GM12878 (cell line): ENCODE measurements at regions not wholly inside any gene's neighbourhood (a gene's known extent, or its start where the extent isn't known, plus 50 kb on each side); places are given as distances from the start of the nearest gene placed in this dataset.

Experiments
- ASH2L ChIP-seq: fragments of 300-600, 200-600 bp; sonication (generic); IDR thresholded peaks from 2 replicates; pipeline ENCODE4 v1.6.1; 2017; ENCODE audit warnings: low read depth, mild to moderate bottlenecking, borderline replicate concordance
- BACH1 ChIP-seq: fragments of 450-650 bp; IDR thresholded peaks from 2 replicates; pipeline ENCODE4 v1.6.1; 2017; ENCODE audit warnings: mild to moderate bottlenecking, borderline replicate concordance
- GABPA ChIP-seq: IDR thresholded peaks from 2 replicates; pipeline ENCODE4 v1.6.1; 2014; ENCODE audit warnings: antibody characterized with exemption, low read depth, mild to moderate bottlenecking, inconsistent platforms
- MYC ChIP-seq: IDR thresholded peaks from 2 replicates; pipeline ENCODE4 v1.6.1; 2011; ENCODE audit warnings: mild to moderate bottlenecking, low read length, moderate library complexity, inconsistent platforms; ENCODE audit not compliant: insufficient read depth, insufficient replicate concordance, insufficient read length, severe bottlenecking
- POLR2A ChIP-seq: IDR thresholded peaks from 2 replicates; pipeline ENCODE4 v1.6.1; 2011; ENCODE audit warnings: low read depth, mild to moderate bottlenecking, low read length
- SIN3A ChIP-seq: IDR thresholded peaks from 2 replicates; pipeline ENCODE4 v1.6.1; 2012; ENCODE audit warnings: low read depth, low read length, improper control_type of control experiment
- TCF12 ChIP-seq: IDR thresholded peaks from 2 replicates; pipeline ENCODE4 v1.6.1; 2011; ENCODE audit warnings: low read depth, mild to moderate bottlenecking, low read length
- ZSCAN29 ChIP-seq: fragments of 450-650 bp; IDR thresholded peaks from 2 replicates; pipeline ENCODE4 v1.6.1; 2017; ENCODE audit warnings: mild to moderate bottlenecking, moderate library complexity
- TF ChIP-seq, protein P1 (sequence below), 3 experiments: IDR thresholded peaks in 2 of 3; conservative IDR thresholded peaks in 1 of 3; 2 replicates each; pipeline ENCODE4 v1.5.1; 2011; ENCODE audit warnings: low read depth in 3 of 3, low read length in 3 of 3, mild to moderate bottlenecking in 3 of 3, control low read depth in 2 of 3, moderate library complexity in 2 of 3, inconsistent platforms in 1 of 3, mixed read lengths in 1 of 3; ENCODE audit not compliant: control insufficient read depth in 2 of 3, insufficient read depth in 1 of 3; ENCODE audit errors: extremely low read depth in 1 of 3
- TF ChIP-seq, protein P2 (sequence below): IDR thresholded peaks from 2 replicates; pipeline ENCODE4 v1.6.1; 2012; ENCODE audit warnings: low read length, inconsistent platforms
- TF ChIP-seq, protein P3 (sequence below): IDR thresholded peaks from 2 replicates; pipeline ENCODE4 v1.6.1; 2011; ENCODE audit warnings: low read depth, low read length, improper control_type of control experiment, borderline replicate concordance
- TF ChIP-seq, protein P4 (sequence below): IDR thresholded peaks from 2 replicates; pipeline ENCODE4 v1.6.1; 2012; ENCODE audit warnings: low read depth, low read length, improper control_type of control experiment

DNA sequence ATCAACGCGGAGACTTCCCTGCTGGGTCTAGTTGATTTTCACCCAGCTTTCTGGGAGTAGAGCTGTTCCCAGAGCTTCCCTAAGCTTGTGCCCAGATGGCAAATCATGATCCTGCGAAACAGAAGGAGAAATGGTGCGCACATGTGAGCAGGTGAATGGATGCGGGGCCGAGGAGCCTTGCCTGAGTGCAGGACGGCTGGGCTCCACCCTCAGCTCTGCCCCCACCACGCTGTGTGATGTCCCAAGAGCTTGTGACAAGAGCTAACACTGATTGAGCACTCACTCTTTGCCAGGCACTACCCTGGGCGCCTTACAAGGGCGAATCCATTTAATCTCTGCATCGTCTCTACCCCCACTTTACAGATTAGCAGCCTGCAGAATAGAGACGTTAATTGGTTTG lies 162.7 kb upstream of the RPL38 start:
- TF ChIP-seq POLR2A (no peak), MYC (no peak), ZSCAN29 (no peak), GABPA (no peak), SIN3A (no peak), TCF12 (no peak), BACH1 (no peak), ASH2L (no peak)
- TF ChIP-seq, protein P1, sequence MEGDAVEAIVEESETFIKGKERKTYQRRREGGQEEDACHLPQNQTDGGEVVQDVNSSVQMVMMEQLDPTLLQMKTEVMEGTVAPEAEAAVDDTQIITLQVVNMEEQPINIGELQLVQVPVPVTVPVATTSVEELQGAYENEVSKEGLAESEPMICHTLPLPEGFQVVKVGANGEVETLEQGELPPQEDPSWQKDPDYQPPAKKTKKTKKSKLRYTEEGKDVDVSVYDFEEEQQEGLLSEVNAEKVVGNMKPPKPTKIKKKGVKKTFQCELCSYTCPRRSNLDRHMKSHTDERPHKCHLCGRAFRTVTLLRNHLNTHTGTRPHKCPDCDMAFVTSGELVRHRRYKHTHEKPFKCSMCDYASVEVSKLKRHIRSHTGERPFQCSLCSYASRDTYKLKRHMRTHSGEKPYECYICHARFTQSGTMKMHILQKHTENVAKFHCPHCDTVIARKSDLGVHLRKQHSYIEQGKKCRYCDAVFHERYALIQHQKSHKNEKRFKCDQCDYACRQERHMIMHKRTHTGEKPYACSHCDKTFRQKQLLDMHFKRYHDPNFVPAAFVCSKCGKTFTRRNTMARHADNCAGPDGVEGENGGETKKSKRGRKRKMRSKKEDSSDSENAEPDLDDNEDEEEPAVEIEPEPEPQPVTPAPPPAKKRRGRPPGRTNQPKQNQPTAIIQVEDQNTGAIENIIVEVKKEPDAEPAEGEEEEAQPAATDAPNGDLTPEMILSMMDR (IDR thresholded peaks at IDR 0.05 in 2 of 3, conservative IDR thresholded peaks at IDR 0.05 in 1 of 3; ENCODE audit: control insufficient read depth in 2 of 3, extremely low read depth in 1 of 3, insufficient read depth in 1 of 3, low read depth in 3 of 3, low read length in 3 of 3), result no peak
- TF ChIP-seq, protein P2, sequence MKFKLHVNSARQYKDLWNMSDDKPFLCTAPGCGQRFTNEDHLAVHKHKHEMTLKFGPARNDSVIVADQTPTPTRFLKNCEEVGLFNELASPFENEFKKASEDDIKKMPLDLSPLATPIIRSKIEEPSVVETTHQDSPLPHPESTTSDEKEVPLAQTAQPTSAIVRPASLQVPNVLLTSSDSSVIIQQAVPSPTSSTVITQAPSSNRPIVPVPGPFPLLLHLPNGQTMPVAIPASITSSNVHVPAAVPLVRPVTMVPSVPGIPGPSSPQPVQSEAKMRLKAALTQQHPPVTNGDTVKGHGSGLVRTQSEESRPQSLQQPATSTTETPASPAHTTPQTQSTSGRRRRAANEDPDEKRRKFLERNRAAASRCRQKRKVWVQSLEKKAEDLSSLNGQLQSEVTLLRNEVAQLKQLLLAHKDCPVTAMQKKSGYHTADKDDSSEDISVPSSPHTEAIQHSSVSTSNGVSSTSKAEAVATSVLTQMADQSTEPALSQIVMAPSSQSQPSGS, result no peak
- TF ChIP-seq, protein P3, sequence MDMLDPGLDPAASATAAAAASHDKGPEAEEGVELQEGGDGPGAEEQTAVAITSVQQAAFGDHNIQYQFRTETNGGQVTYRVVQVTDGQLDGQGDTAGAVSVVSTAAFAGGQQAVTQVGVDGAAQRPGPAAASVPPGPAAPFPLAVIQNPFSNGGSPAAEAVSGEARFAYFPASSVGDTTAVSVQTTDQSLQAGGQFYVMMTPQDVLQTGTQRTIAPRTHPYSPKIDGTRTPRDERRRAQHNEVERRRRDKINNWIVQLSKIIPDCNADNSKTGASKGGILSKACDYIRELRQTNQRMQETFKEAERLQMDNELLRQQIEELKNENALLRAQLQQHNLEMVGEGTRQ, result no peak
- TF ChIP-seq, protein P4, sequence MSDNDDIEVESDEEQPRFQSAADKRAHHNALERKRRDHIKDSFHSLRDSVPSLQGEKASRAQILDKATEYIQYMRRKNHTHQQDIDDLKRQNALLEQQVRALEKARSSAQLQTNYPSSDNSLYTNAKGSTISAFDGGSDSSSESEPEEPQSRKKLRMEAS, result no peak
